ENCODE measurements at regions not wholly inside any gene's neighbourhood (a gene's known extent, or its start where the extent isn't known, plus 50 kb on each side); places are given as distances from the start of the nearest gene placed in this dataset.

DNA sequence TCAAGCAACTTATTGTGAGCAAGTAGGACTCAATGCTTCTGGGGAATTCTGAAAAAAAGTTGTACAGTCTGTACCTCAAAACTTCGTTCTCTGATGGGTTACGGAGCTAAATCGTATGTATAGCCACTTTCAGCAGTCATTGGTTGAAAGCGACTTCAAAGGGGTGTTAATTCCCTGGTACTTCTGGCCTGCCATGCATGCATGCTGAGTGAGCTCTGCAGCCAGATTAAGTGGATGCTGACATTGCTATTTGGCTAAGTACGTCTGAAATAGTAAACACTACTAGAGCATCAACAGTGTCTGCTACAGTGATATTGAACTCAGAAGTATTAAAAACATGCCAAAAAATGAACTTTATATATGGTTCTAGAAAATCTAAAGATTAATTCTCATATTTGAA is 1183.1 kb upstream of the PCDH20 start:
- TF ChIP-seq GRHL2 (CRISPR knock-in tag; IDR thresholded peaks at IDR 0.05; ENCODE audit: insufficient replicate concordance, severe bottlenecking) (no peak), CBFB (CRISPR knock-in tag; IDR thresholded peaks at IDR 0.05; ENCODE audit: low read depth) (no peak), TEAD4 (CRISPR knock-in tag; IDR thresholded peaks at IDR 0.05) (no peak), NFATC4 (CRISPR knock-in tag; IDR thresholded peaks at IDR 0.05) (no peak), ATF1 (CRISPR knock-in tag; IDR thresholded peaks at IDR 0.05) (no peak), FOXK1 (CRISPR knock-in tag; IDR thresholded peaks at IDR 0.05) (no peak), JUN (CRISPR knock-in tag; IDR thresholded peaks at IDR 0.05) (no peak)
- TF ChIP-seq, protein P1, sequence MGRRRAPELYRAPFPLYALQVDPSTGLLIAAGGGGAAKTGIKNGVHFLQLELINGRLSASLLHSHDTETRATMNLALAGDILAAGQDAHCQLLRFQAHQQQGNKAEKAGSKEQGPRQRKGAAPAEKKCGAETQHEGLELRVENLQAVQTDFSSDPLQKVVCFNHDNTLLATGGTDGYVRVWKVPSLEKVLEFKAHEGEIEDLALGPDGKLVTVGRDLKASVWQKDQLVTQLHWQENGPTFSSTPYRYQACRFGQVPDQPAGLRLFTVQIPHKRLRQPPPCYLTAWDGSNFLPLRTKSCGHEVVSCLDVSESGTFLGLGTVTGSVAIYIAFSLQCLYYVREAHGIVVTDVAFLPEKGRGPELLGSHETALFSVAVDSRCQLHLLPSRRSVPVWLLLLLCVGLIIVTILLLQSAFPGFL (CRISPR knock-in tag; IDR thresholded peaks at IDR 0.05; ENCODE audit: borderline replicate concordance), result no peak
- TF ChIP-seq, protein P2, sequence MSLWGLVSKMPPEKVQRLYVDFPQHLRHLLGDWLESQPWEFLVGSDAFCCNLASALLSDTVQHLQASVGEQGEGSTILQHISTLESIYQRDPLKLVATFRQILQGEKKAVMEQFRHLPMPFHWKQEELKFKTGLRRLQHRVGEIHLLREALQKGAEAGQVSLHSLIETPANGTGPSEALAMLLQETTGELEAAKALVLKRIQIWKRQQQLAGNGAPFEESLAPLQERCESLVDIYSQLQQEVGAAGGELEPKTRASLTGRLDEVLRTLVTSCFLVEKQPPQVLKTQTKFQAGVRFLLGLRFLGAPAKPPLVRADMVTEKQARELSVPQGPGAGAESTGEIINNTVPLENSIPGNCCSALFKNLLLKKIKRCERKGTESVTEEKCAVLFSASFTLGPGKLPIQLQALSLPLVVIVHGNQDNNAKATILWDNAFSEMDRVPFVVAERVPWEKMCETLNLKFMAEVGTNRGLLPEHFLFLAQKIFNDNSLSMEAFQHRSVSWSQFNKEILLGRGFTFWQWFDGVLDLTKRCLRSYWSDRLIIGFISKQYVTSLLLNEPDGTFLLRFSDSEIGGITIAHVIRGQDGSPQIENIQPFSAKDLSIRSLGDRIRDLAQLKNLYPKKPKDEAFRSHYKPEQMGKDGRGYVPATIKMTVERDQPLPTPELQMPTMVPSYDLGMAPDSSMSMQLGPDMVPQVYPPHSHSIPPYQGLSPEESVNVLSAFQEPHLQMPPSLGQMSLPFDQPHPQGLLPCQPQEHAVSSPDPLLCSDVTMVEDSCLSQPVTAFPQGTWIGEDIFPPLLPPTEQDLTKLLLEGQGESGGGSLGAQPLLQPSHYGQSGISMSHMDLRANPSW (CRISPR knock-in tag; conservative IDR thresholded peaks at IDR 0.05; ENCODE audit: low read depth), result no peak
- TF ChIP-seq, protein P3, sequence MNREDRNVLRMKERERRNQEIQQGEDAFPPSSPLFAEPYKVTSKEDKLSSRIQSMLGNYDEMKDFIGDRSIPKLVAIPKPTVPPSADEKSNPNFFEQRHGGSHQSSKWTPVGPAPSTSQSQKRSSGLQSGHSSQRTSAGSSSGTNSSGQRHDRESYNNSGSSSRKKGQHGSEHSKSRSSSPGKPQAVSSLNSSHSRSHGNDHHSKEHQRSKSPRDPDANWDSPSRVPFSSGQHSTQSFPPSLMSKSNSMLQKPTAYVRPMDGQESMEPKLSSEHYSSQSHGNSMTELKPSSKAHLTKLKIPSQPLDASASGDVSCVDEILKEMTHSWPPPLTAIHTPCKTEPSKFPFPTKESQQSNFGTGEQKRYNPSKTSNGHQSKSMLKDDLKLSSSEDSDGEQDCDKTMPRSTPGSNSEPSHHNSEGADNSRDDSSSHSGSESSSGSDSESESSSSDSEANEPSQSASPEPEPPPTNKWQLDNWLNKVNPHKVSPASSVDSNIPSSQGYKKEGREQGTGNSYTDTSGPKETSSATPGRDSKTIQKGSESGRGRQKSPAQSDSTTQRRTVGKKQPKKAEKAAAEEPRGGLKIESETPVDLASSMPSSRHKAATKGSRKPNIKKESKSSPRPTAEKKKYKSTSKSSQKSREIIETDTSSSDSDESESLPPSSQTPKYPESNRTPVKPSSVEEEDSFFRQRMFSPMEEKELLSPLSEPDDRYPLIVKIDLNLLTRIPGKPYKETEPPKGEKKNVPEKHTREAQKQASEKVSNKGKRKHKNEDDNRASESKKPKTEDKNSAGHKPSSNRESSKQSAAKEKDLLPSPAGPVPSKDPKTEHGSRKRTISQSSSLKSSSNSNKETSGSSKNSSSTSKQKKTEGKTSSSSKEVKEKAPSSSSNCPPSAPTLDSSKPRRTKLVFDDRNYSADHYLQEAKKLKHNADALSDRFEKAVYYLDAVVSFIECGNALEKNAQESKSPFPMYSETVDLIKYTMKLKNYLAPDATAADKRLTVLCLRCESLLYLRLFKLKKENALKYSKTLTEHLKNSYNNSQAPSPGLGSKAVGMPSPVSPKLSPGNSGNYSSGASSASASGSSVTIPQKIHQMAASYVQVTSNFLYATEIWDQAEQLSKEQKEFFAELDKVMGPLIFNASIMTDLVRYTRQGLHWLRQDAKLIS (CRISPR knock-in tag; IDR thresholded peaks at IDR 0.05; ENCODE audit: borderline replicate concordance), result no peak
- TF ChIP-seq, protein P4, sequence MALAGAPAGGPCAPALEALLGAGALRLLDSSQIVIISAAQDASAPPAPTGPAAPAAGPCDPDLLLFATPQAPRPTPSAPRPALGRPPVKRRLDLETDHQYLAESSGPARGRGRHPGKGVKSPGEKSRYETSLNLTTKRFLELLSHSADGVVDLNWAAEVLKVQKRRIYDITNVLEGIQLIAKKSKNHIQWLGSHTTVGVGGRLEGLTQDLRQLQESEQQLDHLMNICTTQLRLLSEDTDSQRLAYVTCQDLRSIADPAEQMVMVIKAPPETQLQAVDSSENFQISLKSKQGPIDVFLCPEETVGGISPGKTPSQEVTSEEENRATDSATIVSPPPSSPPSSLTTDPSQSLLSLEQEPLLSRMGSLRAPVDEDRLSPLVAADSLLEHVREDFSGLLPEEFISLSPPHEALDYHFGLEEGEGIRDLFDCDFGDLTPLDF (CRISPR knock-in tag; IDR thresholded peaks at IDR 0.05), result no peak
- TF ChIP-seq, protein P5, sequence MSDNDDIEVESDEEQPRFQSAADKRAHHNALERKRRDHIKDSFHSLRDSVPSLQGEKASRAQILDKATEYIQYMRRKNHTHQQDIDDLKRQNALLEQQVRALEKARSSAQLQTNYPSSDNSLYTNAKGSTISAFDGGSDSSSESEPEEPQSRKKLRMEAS (CRISPR knock-in tag; IDR thresholded peaks at IDR 0.05), result no peak
- TF ChIP-seq, protein P6, sequence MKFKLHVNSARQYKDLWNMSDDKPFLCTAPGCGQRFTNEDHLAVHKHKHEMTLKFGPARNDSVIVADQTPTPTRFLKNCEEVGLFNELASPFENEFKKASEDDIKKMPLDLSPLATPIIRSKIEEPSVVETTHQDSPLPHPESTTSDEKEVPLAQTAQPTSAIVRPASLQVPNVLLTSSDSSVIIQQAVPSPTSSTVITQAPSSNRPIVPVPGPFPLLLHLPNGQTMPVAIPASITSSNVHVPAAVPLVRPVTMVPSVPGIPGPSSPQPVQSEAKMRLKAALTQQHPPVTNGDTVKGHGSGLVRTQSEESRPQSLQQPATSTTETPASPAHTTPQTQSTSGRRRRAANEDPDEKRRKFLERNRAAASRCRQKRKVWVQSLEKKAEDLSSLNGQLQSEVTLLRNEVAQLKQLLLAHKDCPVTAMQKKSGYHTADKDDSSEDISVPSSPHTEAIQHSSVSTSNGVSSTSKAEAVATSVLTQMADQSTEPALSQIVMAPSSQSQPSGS (CRISPR knock-in tag; IDR thresholded peaks at IDR 0.05; ENCODE audit: borderline replicate concordance, low read depth), result no peak
- TF ChIP-seq, protein P7, sequence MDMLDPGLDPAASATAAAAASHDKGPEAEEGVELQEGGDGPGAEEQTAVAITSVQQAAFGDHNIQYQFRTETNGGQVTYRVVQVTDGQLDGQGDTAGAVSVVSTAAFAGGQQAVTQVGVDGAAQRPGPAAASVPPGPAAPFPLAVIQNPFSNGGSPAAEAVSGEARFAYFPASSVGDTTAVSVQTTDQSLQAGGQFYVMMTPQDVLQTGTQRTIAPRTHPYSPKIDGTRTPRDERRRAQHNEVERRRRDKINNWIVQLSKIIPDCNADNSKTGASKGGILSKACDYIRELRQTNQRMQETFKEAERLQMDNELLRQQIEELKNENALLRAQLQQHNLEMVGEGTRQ (CRISPR knock-in tag; IDR thresholded peaks at IDR 0.05), result no peak
- TF ChIP-seq, protein P8, sequence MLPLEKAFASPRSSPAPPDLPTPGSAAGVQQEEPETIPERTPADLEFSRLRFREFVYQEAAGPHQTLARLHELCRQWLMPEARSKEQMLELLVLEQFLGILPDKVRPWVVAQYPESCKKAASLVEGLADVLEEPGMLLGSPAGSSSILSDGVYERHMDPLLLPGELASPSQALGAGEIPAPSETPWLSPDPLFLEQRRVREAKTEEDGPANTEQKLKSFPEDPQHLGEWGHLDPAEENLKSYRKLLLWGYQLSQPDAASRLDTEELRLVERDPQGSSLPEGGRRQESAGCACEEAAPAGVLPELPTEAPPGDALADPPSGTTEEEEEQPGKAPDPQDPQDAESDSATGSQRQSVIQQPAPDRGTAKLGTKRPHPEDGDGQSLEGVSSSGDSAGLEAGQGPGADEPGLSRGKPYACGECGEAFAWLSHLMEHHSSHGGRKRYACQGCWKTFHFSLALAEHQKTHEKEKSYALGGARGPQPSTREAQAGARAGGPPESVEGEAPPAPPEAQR (CRISPR knock-in tag; IDR thresholded peaks at IDR 0.05), result no peak
- TF ChIP-seq, protein P9, sequence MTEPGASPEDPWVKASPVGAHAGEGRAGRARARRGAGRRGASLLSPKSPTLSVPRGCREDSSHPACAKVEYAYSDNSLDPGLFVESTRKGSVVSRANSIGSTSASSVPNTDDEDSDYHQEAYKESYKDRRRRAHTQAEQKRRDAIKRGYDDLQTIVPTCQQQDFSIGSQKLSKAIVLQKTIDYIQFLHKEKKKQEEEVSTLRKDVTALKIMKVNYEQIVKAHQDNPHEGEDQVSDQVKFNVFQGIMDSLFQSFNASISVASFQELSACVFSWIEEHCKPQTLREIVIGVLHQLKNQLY (CRISPR knock-in tag; IDR thresholded peaks at IDR 0.05), result no peak
- Mint-ChIP-seq H3K4me1 (peaks cover 2% of the 10 kb centered on the region; the same call in 1 of the 2 replicates), H3K27ac (no peak overlapping the region), H3K9me3 (no peaks in the 10 kb centered on the region), H3K36me3 (no peaks in the 10 kb centered on the region), H3K4me3 (no peak overlapping the region), H3K27me3 (ENCODE audit: low read depth) (no peaks in the 10 kb centered on the region; the same call in 1 of the 2 replicates)
- ChIA-PET CTCF (interaction anchor here (0.7 kb wide), 1 partner anchor 28 kb away, joined by 3 read pairs; no protein-coding TSS in a partner anchor), POLR2A (no interaction called here)
- DNase-seq (ENCODE audit: low spot score) (no peak), ATAC-seq (peak; percentile 51)
